GM23338 (cell line): ENCODE measurements at regions not wholly inside any gene's neighbourhood (a gene's known extent, or its start where the extent isn't known, plus 50 kb on each side); places are given as distances from the start of the nearest gene placed in this dataset.

Experiments used
- ATAC-seq: fragments of 200-7000 bp; cut with Tn5 transposase; 3 replicates; pipeline ENCODE4 v1.9.1; 2020
- DNase-seq: peaks from one replicate; pipeline ENCODE4 v3.0.0-alpha.2; 2015; ENCODE audit warnings: low spot score
- H2AFZ ChIP-seq: fragments of 200-600 bp; sonication (generic); 2 replicates; pipeline ENCODE4 v1.8.0; 2016; ENCODE audit warnings: antibody characterized with exemption, mild to moderate bottlenecking, moderate library complexity
- H3F3A ChIP-seq: fragments of 200-600 bp; sonication (generic); replicated peaks from 2 replicates; pipeline ENCODE4 v1.8.0; 2017; ENCODE audit warnings: antibody characterized with exemption, mixed run types, low read depth
- H3K27ac ChIP-seq: fragments of 200-600 bp; sonication (generic); 2 replicates; pipeline ENCODE4 v1.6.1; 2016; ENCODE audit warnings: low read depth
- H3K27me3 ChIP-seq: fragments of 200-600 bp; sonication (generic); 2 replicates; pipeline ENCODE4 v1.8.0; 2016; ENCODE audit warnings: mild to moderate bottlenecking, mixed run types, moderate library complexity; ENCODE audit not compliant: insufficient read depth
- H3K36me3 ChIP-seq: fragments of 200-600 bp; sonication (generic); 2 replicates; pipeline ENCODE4 v1.8.0; 2016; ENCODE audit warnings: mild to moderate bottlenecking; ENCODE audit not compliant: insufficient read depth
- H3K4me1 ChIP-seq: fragments of 200-600 bp; sonication (generic); 2 replicates; pipeline ENCODE4 v1.8.0; 2016; ENCODE audit warnings: mild to moderate bottlenecking, moderate library complexity; ENCODE audit not compliant: insufficient read depth
- H3K4me2 ChIP-seq: fragments of 200-600 bp; sonication (generic); 2 replicates; pipeline ENCODE4 v1.7.1; 2017; ENCODE audit warnings: mixed run types
- H3K4me3 ChIP-seq: fragments of 200-600 bp; sonication (generic); 2 replicates; pipeline ENCODE4 v1.6.1; 2016; ENCODE audit warnings: mixed run types
- H3K79me2 ChIP-seq: fragments of 200-600 bp; sonication (generic); replicated peaks from 2 replicates; pipeline ENCODE4 v1.8.0; 2017; ENCODE audit warnings: mild to moderate bottlenecking; ENCODE audit not compliant: insufficient read depth
- H3K9me2 ChIP-seq: fragments of 200-600 bp; sonication (generic); 2 replicates; pipeline ENCODE4 v1.8.0; 2017; ENCODE audit not compliant: insufficient read depth
- H4K20me1 ChIP-seq: fragments of 200-600 bp; sonication (generic); replicated peaks from 2 replicates; pipeline ENCODE4 v1.8.0; 2017; ENCODE audit warnings: mild to moderate bottlenecking; ENCODE audit not compliant: insufficient read depth
- H3K27ac Mint-ChIP-seq: 2 replicates; pipeline ENCODE4 v1.8.0; 2020; ENCODE audit warnings: inconsistent platforms, mild to moderate bottlenecking, moderate library complexity, mixed read lengths
- H3K27me3 Mint-ChIP-seq: 3 replicates; pipeline ENCODE4 v1.8.0; 2022; ENCODE audit warnings: low read depth, mild to moderate bottlenecking, moderate library complexity, mixed read lengths, inconsistent platforms; ENCODE audit not compliant: insufficient read depth, poor library complexity
- H3K36me3 Mint-ChIP-seq: 3 replicates; pipeline ENCODE4 v1.8.0; 2021; ENCODE audit warnings: low read depth, mild to moderate bottlenecking, inconsistent platforms, moderate library complexity, mixed read lengths
- H3K4me1 Mint-ChIP-seq: 3 replicates; pipeline ENCODE4 v1.8.0; 2020; ENCODE audit warnings: mild to moderate bottlenecking, inconsistent platforms, mixed read lengths
- H3K4me3 Mint-ChIP-seq: 3 replicates; pipeline ENCODE4 v1.8.0; 2021; ENCODE audit warnings: moderate library complexity, mild to moderate bottlenecking, inconsistent platforms, mixed read lengths
- H3K9me3 Mint-ChIP-seq: 3 replicates; pipeline ENCODE4 v1.8.0; 2020; ENCODE audit warnings: moderate library complexity, mild to moderate bottlenecking, inconsistent platforms, mixed read lengths
- CREB1 ChIP-seq: fragments of 250-450 bp; sonication (Bioruptor Pico); IDR thresholded peaks from 2 replicates; pipeline ENCODE4 v1.5.0; 2020; ENCODE audit warnings: low read depth, mild to moderate bottlenecking, moderate library complexity
- EZH2phosphoT487 ChIP-seq: fragments of 200-600 bp; sonication (generic); IDR thresholded peaks from one replicate; pipeline ENCODE4 v1.8.1; 2018; ENCODE audit warnings: antibody characterized with exemption; ENCODE audit not compliant: unreplicated experiment
- NANOG ChIP-seq: IDR thresholded peaks from 2 replicates; pipeline ENCODE4 v1.6.1; 2016; ENCODE audit warnings: antibody characterized with exemption, borderline replicate concordance
- POLR2AphosphoS5 ChIP-seq: IDR thresholded peaks from 2 replicates; pipeline ENCODE4 v1.6.1; 2016; ENCODE audit warnings: antibody characterized with exemption, low read depth
- TF ChIP-seq, protein P1 (sequence below), 2 experiments: fragments of 200-600 bp in 1 of 2; sonication (generic) in 1 of 2; conservative IDR thresholded peaks; 2 replicates each; pipeline versions ENCODE4 v1.5.1 to v1.6.1; 2016 to 2017; ENCODE audit warnings: antibody characterized with exemption in 2 of 2, low read depth in 2 of 2, mild to moderate bottlenecking in 2 of 2, moderate library complexity in 1 of 2
- TF ChIP-seq, protein P2 (sequence below): fragments of 250-450 bp; sonication (Bioruptor Pico); IDR thresholded peaks from 2 replicates; pipeline ENCODE4 v1.5.0; 2020; ENCODE audit warnings: mild to moderate bottlenecking, moderate library complexity

- Mint-ChIP-seq H3K36me3 (no peaks in the 10 kb centered on the region; the same call in 2 of the 3 replicates), H3K4me1 (no peaks in the 10 kb centered on the region), H3K27ac (no peak overlapping the region), H3K27me3 (no peaks in the 10 kb centered on the region), H3K9me3 (peaks cover 8% of the 10 kb centered on the region; the same call in 1 of the 3 replicates), H3K4me3 (no peak overlapping the region)
- H4K20me1 ChIP-seq: no peaks in the 10 kb centered on the region
- H3F3A ChIP-seq: no peaks in the 10 kb centered on the region
- no peaks in the 10 kb centered on the region for H3K4me1 ChIP-seq
- TF ChIP-seq POLR2AphosphoS5 (no peak), EZH2phosphoT487 (no peak), CREB1 (CRISPR knock-in tag) (no peak), NANOG (no peak)
- TF ChIP-seq, protein P1, sequence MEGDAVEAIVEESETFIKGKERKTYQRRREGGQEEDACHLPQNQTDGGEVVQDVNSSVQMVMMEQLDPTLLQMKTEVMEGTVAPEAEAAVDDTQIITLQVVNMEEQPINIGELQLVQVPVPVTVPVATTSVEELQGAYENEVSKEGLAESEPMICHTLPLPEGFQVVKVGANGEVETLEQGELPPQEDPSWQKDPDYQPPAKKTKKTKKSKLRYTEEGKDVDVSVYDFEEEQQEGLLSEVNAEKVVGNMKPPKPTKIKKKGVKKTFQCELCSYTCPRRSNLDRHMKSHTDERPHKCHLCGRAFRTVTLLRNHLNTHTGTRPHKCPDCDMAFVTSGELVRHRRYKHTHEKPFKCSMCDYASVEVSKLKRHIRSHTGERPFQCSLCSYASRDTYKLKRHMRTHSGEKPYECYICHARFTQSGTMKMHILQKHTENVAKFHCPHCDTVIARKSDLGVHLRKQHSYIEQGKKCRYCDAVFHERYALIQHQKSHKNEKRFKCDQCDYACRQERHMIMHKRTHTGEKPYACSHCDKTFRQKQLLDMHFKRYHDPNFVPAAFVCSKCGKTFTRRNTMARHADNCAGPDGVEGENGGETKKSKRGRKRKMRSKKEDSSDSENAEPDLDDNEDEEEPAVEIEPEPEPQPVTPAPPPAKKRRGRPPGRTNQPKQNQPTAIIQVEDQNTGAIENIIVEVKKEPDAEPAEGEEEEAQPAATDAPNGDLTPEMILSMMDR (conservative IDR thresholded peaks at IDR 0.05; ENCODE audit: low read depth in 2 of 2): no peak
- TF ChIP-seq, protein P2, sequence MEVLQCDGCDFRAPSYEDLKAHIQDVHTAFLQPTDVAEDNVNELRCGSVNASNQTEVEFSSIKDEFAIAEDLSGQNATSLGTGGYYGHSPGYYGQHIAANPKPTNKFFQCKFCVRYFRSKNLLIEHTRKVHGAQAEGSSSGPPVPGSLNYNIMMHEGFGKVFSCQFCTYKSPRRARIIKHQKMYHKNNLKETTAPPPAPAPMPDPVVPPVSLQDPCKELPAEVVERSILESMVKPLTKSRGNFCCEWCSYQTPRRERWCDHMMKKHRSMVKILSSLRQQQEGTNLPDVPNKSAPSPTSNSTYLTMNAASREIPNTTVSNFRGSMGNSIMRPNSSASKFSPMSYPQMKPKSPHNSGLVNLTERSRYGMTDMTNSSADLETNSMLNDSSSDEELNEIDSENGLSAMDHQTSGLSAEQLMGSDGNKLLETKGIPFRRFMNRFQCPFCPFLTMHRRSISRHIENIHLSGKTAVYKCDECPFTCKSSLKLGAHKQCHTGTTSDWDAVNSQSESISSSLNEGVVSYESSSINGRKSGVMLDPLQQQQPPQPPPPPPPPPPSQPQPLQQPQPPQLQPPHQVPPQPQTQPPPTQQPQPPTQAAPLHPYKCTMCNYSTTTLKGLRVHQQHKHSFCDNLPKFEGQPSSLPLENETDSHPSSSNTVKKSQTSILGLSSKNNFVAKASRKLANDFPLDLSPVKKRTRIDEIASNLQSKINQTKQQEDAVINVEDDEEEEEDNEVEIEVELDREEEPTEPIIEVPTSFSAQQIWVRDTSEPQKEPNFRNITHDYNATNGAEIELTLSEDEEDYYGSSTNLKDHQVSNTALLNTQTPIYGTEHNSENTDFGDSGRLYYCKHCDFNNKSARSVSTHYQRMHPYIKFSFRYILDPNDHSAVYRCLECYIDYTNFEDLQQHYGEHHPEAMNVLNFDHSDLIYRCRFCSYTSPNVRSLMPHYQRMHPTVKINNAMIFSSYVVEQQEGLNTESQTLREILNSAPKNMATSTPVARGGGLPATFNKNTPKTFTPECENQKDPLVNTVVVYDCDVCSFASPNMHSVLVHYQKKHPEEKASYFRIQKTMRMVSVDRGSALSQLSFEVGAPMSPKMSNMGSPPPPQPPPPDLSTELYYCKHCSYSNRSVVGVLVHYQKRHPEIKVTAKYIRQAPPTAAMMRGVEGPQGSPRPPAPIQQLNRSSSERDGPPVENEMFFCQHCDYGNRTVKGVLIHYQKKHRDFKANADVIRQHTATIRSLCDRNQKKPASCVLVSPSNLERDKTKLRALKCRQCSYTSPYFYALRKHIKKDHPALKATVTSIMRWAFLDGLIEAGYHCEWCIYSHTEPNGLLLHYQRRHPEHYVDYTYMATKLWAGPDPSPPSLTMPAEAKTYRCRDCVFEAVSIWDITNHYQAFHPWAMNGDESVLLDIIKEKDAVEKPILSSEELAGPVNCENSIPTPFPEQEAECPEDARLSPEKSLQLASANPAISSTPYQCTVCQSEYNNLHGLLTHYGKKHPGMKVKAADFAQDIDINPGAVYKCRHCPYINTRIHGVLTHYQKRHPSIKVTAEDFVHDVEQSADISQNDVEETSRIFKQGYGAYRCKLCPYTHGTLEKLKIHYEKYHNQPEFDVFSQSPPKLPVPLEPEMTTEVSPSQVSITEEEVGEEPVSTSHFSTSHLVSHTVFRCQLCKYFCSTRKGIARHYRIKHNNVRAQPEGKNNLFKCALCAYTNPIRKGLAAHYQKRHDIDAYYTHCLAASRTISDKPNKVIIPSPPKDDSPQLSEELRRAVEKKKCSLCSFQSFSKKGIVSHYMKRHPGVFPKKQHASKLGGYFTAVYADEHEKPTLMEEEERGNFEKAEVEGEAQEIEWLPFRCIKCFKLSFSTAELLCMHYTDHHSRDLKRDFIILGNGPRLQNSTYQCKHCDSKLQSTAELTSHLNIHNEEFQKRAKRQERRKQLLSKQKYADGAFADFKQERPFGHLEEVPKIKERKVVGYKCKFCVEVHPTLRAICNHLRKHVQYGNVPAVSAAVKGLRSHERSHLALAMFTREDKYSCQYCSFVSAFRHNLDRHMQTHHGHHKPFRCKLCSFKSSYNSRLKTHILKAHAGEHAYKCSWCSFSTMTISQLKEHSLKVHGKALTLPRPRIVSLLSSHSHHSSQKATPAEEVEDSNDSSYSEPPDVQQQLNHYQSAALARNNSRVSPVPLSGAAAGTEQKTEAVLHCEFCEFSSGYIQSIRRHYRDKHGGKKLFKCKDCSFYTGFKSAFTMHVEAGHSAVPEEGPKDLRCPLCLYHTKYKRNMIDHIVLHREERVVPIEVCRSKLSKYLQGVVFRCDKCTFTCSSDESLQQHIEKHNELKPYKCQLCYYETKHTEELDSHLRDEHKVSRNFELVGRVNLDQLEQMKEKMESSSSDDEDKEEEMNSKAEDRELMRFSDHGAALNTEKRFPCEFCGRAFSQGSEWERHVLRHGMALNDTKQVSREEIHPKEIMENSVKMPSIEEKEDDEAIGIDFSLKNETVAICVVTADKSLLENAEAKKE (CRISPR knock-in tag): no peak
- no peak overlapping the region for H3K4me2 ChIP-seq
- no peaks in the 10 kb centered on the region for H3K27me3 ChIP-seq
- H3K79me2 ChIP-seq: no peaks in the 10 kb centered on the region
- H3K4me3 ChIP-seq: no peak overlapping the region
- ATAC-seq (no peak), DNase-seq (no peak)
- no peaks in the 10 kb centered on the region for H3K36me3 ChIP-seq
- no peak overlapping the region for H2AFZ ChIP-seq
- no peaks in the 10 kb centered on the region for H3K9me2 ChIP-seq
- no peak overlapping the region for H3K27ac ChIP-seq
These were observed 54.2 kb upstream of the PAX3 start for GRCh38 chr2:222352981-222353380.
